C4-2B (cell line): ENCODE measurements at regions not wholly inside any gene's neighbourhood (a gene's known extent, or its start where the extent isn't known, plus 50 kb on each side); places are given as distances from the start of the nearest gene placed in this dataset.

ENCODE experiments used
- ZFX ChIP-seq: fragments of 450-650 bp; IDR thresholded peaks from 2 replicates; pipeline ENCODE4 v1.6.1; 2017
- TF ChIP-seq, protein P1 (sequence below): fragments of 450-650 bp; conservative IDR thresholded peaks from 2 replicates; pipeline ENCODE4 v1.5.1; 2017; ENCODE audit warnings: mild to moderate bottlenecking

DNA sequence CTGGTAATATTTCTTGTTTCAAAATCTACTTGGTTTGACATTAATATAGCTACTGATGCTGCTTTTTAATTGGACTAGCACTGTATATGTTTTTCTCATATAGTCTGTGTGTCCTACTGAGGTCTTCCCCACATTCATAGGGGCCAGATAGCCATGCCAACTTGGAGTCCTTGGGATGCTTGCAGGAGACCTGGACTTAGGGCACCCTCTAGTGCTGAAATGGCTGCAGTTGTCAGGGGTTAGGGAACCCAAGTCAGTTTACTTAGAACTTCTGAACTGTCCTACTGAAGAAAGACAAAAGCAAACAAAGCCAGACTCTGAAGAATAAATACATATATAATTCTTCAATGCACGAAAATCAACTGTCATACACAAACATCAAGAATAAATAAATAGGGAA is 279.9 kb upstream of the SYT1 start:
- TF ChIP-seq, protein P1, sequence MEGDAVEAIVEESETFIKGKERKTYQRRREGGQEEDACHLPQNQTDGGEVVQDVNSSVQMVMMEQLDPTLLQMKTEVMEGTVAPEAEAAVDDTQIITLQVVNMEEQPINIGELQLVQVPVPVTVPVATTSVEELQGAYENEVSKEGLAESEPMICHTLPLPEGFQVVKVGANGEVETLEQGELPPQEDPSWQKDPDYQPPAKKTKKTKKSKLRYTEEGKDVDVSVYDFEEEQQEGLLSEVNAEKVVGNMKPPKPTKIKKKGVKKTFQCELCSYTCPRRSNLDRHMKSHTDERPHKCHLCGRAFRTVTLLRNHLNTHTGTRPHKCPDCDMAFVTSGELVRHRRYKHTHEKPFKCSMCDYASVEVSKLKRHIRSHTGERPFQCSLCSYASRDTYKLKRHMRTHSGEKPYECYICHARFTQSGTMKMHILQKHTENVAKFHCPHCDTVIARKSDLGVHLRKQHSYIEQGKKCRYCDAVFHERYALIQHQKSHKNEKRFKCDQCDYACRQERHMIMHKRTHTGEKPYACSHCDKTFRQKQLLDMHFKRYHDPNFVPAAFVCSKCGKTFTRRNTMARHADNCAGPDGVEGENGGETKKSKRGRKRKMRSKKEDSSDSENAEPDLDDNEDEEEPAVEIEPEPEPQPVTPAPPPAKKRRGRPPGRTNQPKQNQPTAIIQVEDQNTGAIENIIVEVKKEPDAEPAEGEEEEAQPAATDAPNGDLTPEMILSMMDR: peak; percentile 57
- TF ChIP-seq ZFX: no peak
